H1 (cell line): ENCODE measurements at regions not wholly inside any gene's neighbourhood (a gene's known extent, or its start where the extent isn't known, plus 50 kb on each side); places are given as distances from the start of the nearest gene placed in this dataset.

Experiments used
- CTCF ChIA-PET: fragments of 300-600 bp; sonication (Branson Sonifier 250); formaldehyde crosslinking; loops from one replicate; lab custom pipeline; 2021; ENCODE audit not compliant: partially characterized antibody; lab: Charles Lee
- POLR2A ChIA-PET: fragments of 300-600 bp; sonication (Branson Sonifier 250); formaldehyde crosslinking; loops from one replicate; lab custom pipeline; 2021; ENCODE audit warnings: inconsistent platforms; ENCODE audit not compliant: partially characterized antibody; lab: Charles Lee
- DNase-seq, 2 experiments: peaks; one replicate each; pipeline versions ENCODE4 v3.0.0 to v3.0.0-alpha.2; 2010 to 2022; ENCODE audit warnings: low spot score in 2 of 2, low read depth in 1 of 2, mixed read lengths in 1 of 2
- FAIRE-seq: peaks from 2 replicates; lab custom pipeline; 2011; peaks lifted over from hg19 to GRCh38; lab: Jason Lieb, UNC
- H2AFZ ChIP-seq: 2 replicates; pipeline ENCODE4 v1.8.1; 2012; ENCODE audit warnings: low read length, inconsistent platforms
- H2AK5ac ChIP-seq: 2 replicates; pipeline ENCODE4 v1.6.1; 2013; ENCODE audit warnings: low read depth, low read length
- H2BK120ac ChIP-seq: replicated peaks from 2 replicates; pipeline ENCODE3; 2013; ENCODE audit warnings: low read depth, low read length, inconsistent platforms
- H2BK12ac ChIP-seq: 2 replicates; pipeline ENCODE4 v1.6.1; 2013; ENCODE audit warnings: low read depth, low read length
- H2BK15ac ChIP-seq: 2 replicates; pipeline ENCODE4 v1.6.1; 2013; ENCODE audit warnings: low read length
- H2BK20ac ChIP-seq: 2 replicates; pipeline ENCODE4 v1.6.1; 2013; ENCODE audit warnings: low read length
- H2BK5ac ChIP-seq: 2 replicates; pipeline ENCODE4 v1.6.1; 2013; ENCODE audit warnings: low read depth, low read length
- H3K14ac ChIP-seq: 2 replicates; pipeline ENCODE4 v1.6.1; 2013; ENCODE audit warnings: inconsistent platforms; ENCODE audit not compliant: insufficient read length
- H3K18ac ChIP-seq: 2 replicates; pipeline ENCODE4 v1.6.1; 2013; ENCODE audit warnings: low read length; ENCODE audit errors: extremely low read depth
- H3K23ac ChIP-seq: 2 replicates; pipeline ENCODE4 v1.6.1; 2013; ENCODE audit warnings: inconsistent platforms; ENCODE audit not compliant: insufficient read length
- H3K23me2 ChIP-seq: 2 replicates; pipeline ENCODE4 v1.6.1; 2013; ENCODE audit warnings: low read depth, low read length
- H3K27ac ChIP-seq: 2 replicates; pipeline ENCODE4 v1.6.1; 2011; ENCODE audit warnings: low read depth, low read length, inconsistent platforms
- H3K27me3 ChIP-seq, 4 experiments: replicated peaks in 1 of 4; 1 replicate in 1 of 4; 2 replicates in 3 of 4; pipeline versions ENCODE4 v1.6.1 to v1.8.1; 2011 to 2013; ENCODE audit warnings: low read length in 3 of 4, mild to moderate bottlenecking in 3 of 4, inconsistent platforms in 2 of 4, mixed read lengths in 2 of 4, moderate library complexity in 1 of 4; ENCODE audit not compliant: control insufficient read depth in 3 of 4, insufficient read depth in 3 of 4; ENCODE audit errors: extremely low read depth in 1 of 4
- H3K36me3 ChIP-seq, 4 experiments: 2 replicates each; pipeline versions ENCODE4 v1.6.1 to v1.8.1; 2011 to 2013; ENCODE audit warnings: mild to moderate bottlenecking in 4 of 4, low read length in 3 of 4, moderate library complexity in 2 of 4, control low read depth in 1 of 4, inconsistent platforms in 1 of 4; ENCODE audit not compliant: insufficient read depth in 4 of 4, control insufficient read depth in 2 of 4
- H3K4ac ChIP-seq: replicated peaks from 2 replicates; pipeline ENCODE3; 2013; ENCODE audit warnings: low read length, low read depth, mixed read lengths, inconsistent platforms; ENCODE audit not compliant: insufficient read length
- H3K4me1 ChIP-seq, 4 experiments: replicated peaks in 1 of 4; 1 replicate in 1 of 4; 2 replicates in 3 of 4; pipeline versions ENCODE4 v1.6.1 to v1.8.1; 2011 to 2013; ENCODE audit warnings: low read length in 3 of 4, inconsistent platforms in 2 of 4, mixed read lengths in 1 of 4; ENCODE audit not compliant: insufficient read depth in 4 of 4, control insufficient read depth in 3 of 4
- H3K4me2 ChIP-seq, 2 experiments: 2 replicates each; pipeline versions ENCODE4 v1.6.1 to v1.8.1; 2011 to 2013; ENCODE audit warnings: low read depth in 2 of 2, low read length in 2 of 2, control low read depth in 1 of 2, inconsistent platforms in 1 of 2, mild to moderate bottlenecking in 1 of 2; ENCODE audit not compliant: insufficient read depth in 1 of 2
- H3K4me3 ChIP-seq, 4 experiments: fragments of 200-600, 300-600 bp in 1 of 4; sonication (generic), shearing (Covaris generic), sonication (Bioruptor Twin) in 1 of 4; 2 replicates each; pipeline versions ENCODE4 v1.5.1 to v1.8.1; 2011 to 2016; ENCODE audit warnings: low read length in 4 of 4, low read depth in 3 of 4, control low read depth in 2 of 4, inconsistent platforms in 2 of 4, mild to moderate bottlenecking in 2 of 4, mixed read lengths in 1 of 4, moderate library complexity in 1 of 4; ENCODE audit not compliant: insufficient read depth in 2 of 4; ENCODE audit errors: extremely low read depth in 1 of 4
- H3K56ac ChIP-seq: replicated peaks from 2 replicates; pipeline ENCODE3; 2013; ENCODE audit warnings: low read depth, mild to moderate bottlenecking, mixed read lengths, low read length, inconsistent platforms; ENCODE audit not compliant: insufficient read length
- H3K79me1 ChIP-seq: 2 replicates; pipeline ENCODE4 v1.6.1; 2013; ENCODE audit warnings: low read depth, low read length, control low read depth
- H3K79me2 ChIP-seq, 2 experiments: 2 replicates each; pipeline versions ENCODE4 v1.6.1 to v1.8.1; 2012 to 2013; ENCODE audit warnings: low read length in 2 of 2, mild to moderate bottlenecking in 2 of 2, inconsistent platforms in 1 of 2; ENCODE audit not compliant: insufficient read depth in 2 of 2, control insufficient read depth in 1 of 2
- H3K9ac ChIP-seq, 4 experiments: replicated peaks in 1 of 4; 1 replicate in 1 of 4; 2 replicates in 3 of 4; pipeline versions ENCODE4 v1.6.1 to v1.8.1; 2011 to 2013; ENCODE audit warnings: low read depth in 3 of 4, low read length in 3 of 4, control low read depth in 2 of 4, mild to moderate bottlenecking in 2 of 4, moderate library complexity in 2 of 4, inconsistent platforms in 1 of 4; ENCODE audit errors: extremely low read depth in 1 of 4
- H3K9me3 ChIP-seq, 2 experiments: 2 replicates each; pipeline versions ENCODE4 v1.6.1 to v1.8.1; 2012 to 2013; ENCODE audit warnings: mild to moderate bottlenecking in 2 of 2, moderate library complexity in 2 of 2, control low read depth in 1 of 2, inconsistent platforms in 1 of 2, low read depth in 1 of 2, low read length in 1 of 2, mixed read lengths in 1 of 2; ENCODE audit not compliant: insufficient read depth in 2 of 2
- H4K20me1 ChIP-seq, 2 experiments: replicated peaks in 1 of 2; 2 replicates each; pipeline versions ENCODE3 to v1.8.1; 2011 to 2013; ENCODE audit warnings: inconsistent platforms in 2 of 2, low read length in 2 of 2, mild to moderate bottlenecking in 1 of 2; ENCODE audit not compliant: insufficient read depth in 2 of 2, control insufficient read depth in 1 of 2
- H4K5ac ChIP-seq: 2 replicates; pipeline ENCODE4 v1.6.1; 2013; ENCODE audit warnings: low read length, low read depth, mixed read lengths, inconsistent platforms; ENCODE audit not compliant: insufficient read length
- H4K8ac ChIP-seq: 2 replicates; pipeline ENCODE4 v1.8.0; 2013; ENCODE audit warnings: mild to moderate bottlenecking, moderate library complexity, low read length, inconsistent platforms; ENCODE audit not compliant: insufficient read depth; ENCODE audit errors: extremely low read depth
- H4K91ac ChIP-seq: replicated peaks from 2 replicates; pipeline ENCODE3; 2013; ENCODE audit warnings: low read length, mixed read lengths, inconsistent platforms; ENCODE audit not compliant: insufficient read length
- BACH1 ChIP-seq: IDR thresholded peaks from 2 replicates; pipeline ENCODE4 v1.6.1; 2012; ENCODE audit warnings: low read length, improper control_type of control experiment
- CREB1 ChIP-seq: IDR thresholded peaks from 2 replicates; pipeline ENCODE4 v1.6.1; 2012; ENCODE audit warnings: inconsistent platforms
- HDAC2 ChIP-seq, 2 experiments: fragments of 300-600 bp in 1 of 2; sonication (generic) in 1 of 2; IDR thresholded peaks; 2 replicates each; pipeline ENCODE4 v1.6.1; 2011 to 2012; ENCODE audit warnings: low read depth in 2 of 2, low read length in 2 of 2, mild to moderate bottlenecking in 2 of 2, moderate library complexity in 2 of 2, borderline replicate concordance in 1 of 2, inconsistent platforms in 1 of 2
- RBBP5 ChIP-seq: IDR thresholded peaks from 2 replicates; pipeline ENCODE4 v1.7.1; 2012; ENCODE audit warnings: low read depth, mild to moderate bottlenecking, inconsistent platforms, low read length, moderate library complexity, borderline replicate concordance
- RXRA ChIP-seq: IDR thresholded peaks from 2 replicates; pipeline ENCODE4 v1.6.1; 2011; ENCODE audit warnings: low read depth, mild to moderate bottlenecking, low read length, moderate library complexity; ENCODE audit not compliant: insufficient read depth
- SP2 ChIP-seq: IDR thresholded peaks from 2 replicates; pipeline ENCODE4 v1.6.1; 2012; ENCODE audit warnings: mild to moderate bottlenecking, low read length, inconsistent platforms
- TBP ChIP-seq: IDR thresholded peaks from 2 replicates; pipeline ENCODE4 v1.6.1; 2011; ENCODE audit warnings: low read depth, low read length, improper control_type of control experiment
- TCF12 ChIP-seq: IDR thresholded peaks from 2 replicates; pipeline ENCODE4 v1.6.1; 2011; ENCODE audit warnings: low read depth, mild to moderate bottlenecking, low read length
- ZNF274 ChIP-seq: IDR thresholded peaks from 2 replicates; pipeline ENCODE4 v1.7.0; 2012; ENCODE audit warnings: low read length, borderline replicate concordance; ENCODE audit errors: extremely low read depth
- WGBS, 2 experiments: shearing (Covaris generic) in 1 of 2; methylation state at CpG; one replicate each; pipeline versions ENCODE4 v1.1.6 to v1.1.7; 2013 to 2015; ENCODE audit warnings: low lambda C conversion rate in 2 of 2, mixed read lengths in 2 of 2, inconsistent platforms in 1 of 2, low coverage in 1 of 2, missing lambda C conversion rate in 1 of 2; ENCODE audit not compliant: insufficient replicate concordance in 2 of 2, insufficient coverage in 1 of 2, insufficient read length in 1 of 2; ENCODE audit errors: extremely low coverage in 1 of 2, missing lambda C conversion rate in 1 of 2; 5-methylcytosine and 5-hydroxymethylcytosine counted together
- TF ChIP-seq, protein P1 (sequence below): IDR thresholded peaks from 2 replicates; pipeline ENCODE4 v1.6.1; 2012; ENCODE audit warnings: low read length, inconsistent platforms

DNA sequence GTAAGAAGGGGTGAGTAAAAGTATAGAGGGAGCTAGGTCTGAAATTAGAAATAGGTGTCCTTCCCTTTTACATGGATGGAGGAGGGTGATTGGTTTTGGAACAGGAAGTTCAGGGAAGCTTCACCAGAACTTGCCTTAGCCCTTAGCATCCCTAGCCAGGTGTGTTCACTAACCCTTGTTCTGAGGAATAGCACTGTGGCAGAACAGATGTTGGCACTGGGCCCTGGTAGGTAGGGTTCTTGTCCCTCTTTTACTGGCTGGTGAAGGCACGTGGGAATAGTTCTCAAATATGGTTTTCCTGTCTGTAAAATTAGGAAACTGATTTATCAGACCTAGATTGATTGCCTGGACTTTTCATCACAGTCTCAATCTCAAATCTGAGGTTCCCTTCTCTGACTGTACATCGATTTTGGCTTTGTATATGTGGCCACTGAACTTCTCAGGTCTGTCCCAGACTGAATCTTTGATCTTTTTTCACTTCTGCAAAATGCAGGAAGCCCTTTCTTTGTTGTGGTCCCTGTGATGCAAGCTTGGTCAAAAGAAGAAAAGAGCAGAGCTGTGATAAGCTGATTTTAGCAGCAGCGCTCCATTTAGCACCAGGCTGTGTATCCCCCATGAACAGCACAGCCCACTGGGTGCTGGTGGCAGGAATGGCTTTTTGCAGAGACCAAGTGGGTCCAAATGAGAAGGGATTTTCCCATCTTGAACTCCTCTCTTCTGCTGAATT, 86.2 kb upstream of the HTR2A start:
- CTCF ChIA-PET, result interaction anchor here (1.3 to 2.1 kb wide), 3 partner anchors 9 to 21 kb away, joined by 4 to 7 read pairs (median 6); no protein-coding TSS in a partner anchor
- WGBS, 2 experiments, result 90% methylated on average over 3 of the region's 3 CpGs; no CpG with 5 or more reads in 1 of the 2 experiments
- H2BK12ac ChIP-seq, result no peak overlapping the region

More for the DNA sequence above, 86.2 kb upstream of the HTR2A start:
- Histone ChIP-seq H2BK5ac (no peak overlapping the region), H3K79me1 (no peaks in the 10 kb centered on the region), H3K4me1 (no peaks in the 10 kb centered on the region), H3K4ac (no peak overlapping the region), H3K4me2 (no peak overlapping the region), H3K23me2 (no peaks in the 10 kb centered on the region), H2AK5ac (no peak overlapping the region), H3K79me2 (no peaks in the 10 kb centered on the region), H2BK120ac (no peak overlapping the region), H4K91ac (no peak overlapping the region), H3K56ac (no peak overlapping the region), H3K9ac (no peak overlapping the region), H3K27me3 (no peaks in the 10 kb centered on the region), H2AFZ (peak overlapping the region; percentile 28), H3K27ac (no peak overlapping the region), H3K14ac (no peak overlapping the region), H2BK15ac (no peak overlapping the region), H4K8ac (no peak overlapping the region), H3K36me3 (no peaks in the 10 kb centered on the region), H2BK20ac (no peak overlapping the region), H3K9me3 (no peaks in the 10 kb centered on the region), H4K5ac (no peak overlapping the region), H4K20me1 (no peaks in the 10 kb centered on the region), H3K18ac (no peak overlapping the region), H3K4me3 (no peak overlapping the region), H3K23ac (no peak overlapping the region)
- DNase-seq, result no peak
- FAIRE-seq, result no peak
- POLR2A ChIA-PET, result no interaction called here
- TF ChIP-seq ZNF274 (no peak), RBBP5 (no peak), TCF12 (no peak), SP2 (no peak), CREB1 (no peak), HDAC2 (IDR thresholded peaks at IDR 0.05; ENCODE audit: borderline replicate concordance in 1 of 2, low read depth in 2 of 2, low read length in 2 of 2) (no peak), BACH1 (no peak), TBP (no peak), RXRA (no peak)
- TF ChIP-seq, protein P1, sequence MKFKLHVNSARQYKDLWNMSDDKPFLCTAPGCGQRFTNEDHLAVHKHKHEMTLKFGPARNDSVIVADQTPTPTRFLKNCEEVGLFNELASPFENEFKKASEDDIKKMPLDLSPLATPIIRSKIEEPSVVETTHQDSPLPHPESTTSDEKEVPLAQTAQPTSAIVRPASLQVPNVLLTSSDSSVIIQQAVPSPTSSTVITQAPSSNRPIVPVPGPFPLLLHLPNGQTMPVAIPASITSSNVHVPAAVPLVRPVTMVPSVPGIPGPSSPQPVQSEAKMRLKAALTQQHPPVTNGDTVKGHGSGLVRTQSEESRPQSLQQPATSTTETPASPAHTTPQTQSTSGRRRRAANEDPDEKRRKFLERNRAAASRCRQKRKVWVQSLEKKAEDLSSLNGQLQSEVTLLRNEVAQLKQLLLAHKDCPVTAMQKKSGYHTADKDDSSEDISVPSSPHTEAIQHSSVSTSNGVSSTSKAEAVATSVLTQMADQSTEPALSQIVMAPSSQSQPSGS, result no peak
